Activated CD8-positive, alpha-beta memory T cell treated with anti-CD3 and anti-CD28 coated beads, Interleukin-2, amount 50 U/mL, for 1 hour (primary cell): ENCODE measurements at regions not wholly inside any gene's neighbourhood (a gene's known extent, or its start where the extent isn't known, plus 50 kb on each side); places are given as distances from the start of the nearest gene placed in this dataset.

Experiments used
- DNase-seq: peaks from one replicate; pipeline ENCODE4 v3.0.0-alpha.2; 2020; ENCODE audit errors: extremely low read depth

- no peak for DNase-seq
These were observed 50.2 kb upstream of the CCND2 start for GRCh38 chr12:4223273-4223845.

GRCh38 chr12:4221258-4221620, 52.3 kb upstream of the CCND2 start:
- no peak for DNase-seq

- no peak for DNase-seq
These were observed 52.9 kb upstream of the CCND2 start for GRCh38 chr12:4220536-4221257.

GRCh38 chr12:4217091-4217490, 56.5 kb upstream of the CCND2 start:
- DNase-seq = no peak

- no peak for DNase-seq
These were observed 57.2 kb upstream of the CCND2 start for GRCh38 chr12:4216187-4216927.

- DNase-seq = no peak
These were observed 58.1 kb upstream of the CCND2 start for GRCh38 chr12:4215229-4216186.

GRCh38 chr12:4214877-4215228, 58.7 kb upstream of the CCND2 start:
- no peak for DNase-seq

- DNase-seq = no peak
These were observed 60.1 kb upstream of the CCND2 start for GRCh38 chr12:4213471-4213870.

GRCh38 chr12:4212845-4213244, 60.7 kb upstream of the CCND2 start:
- no peak for DNase-seq

- no peak for DNase-seq
These were observed 62.2 kb upstream of the CCND2 start for GRCh38 chr12:4211372-4211771.

GRCh38 chr12:4210183-4210582, 63.4 kb upstream of the CCND2 start:
- no peak for DNase-seq

GRCh38 chr12:4206470-4206869, 67.1 kb upstream of the CCND2 start:
- no peak for DNase-seq

- no peak for DNase-seq
These were observed 69.7 kb upstream of the CCND2 start for GRCh38 chr12:4203772-4204376.

GRCh38 chr12:4202918-4203317, 70.6 kb upstream of the CCND2 start:
- DNase-seq = no peak

GRCh38 chr12:4202487-4202886, 71.1 kb upstream of the CCND2 start:
- DNase-seq = no peak

- DNase-seq = no peak
These were observed 72.0 kb upstream of the CCND2 start for GRCh38 chr12:4201333-4202100.

GRCh38 chr12:4197922-4198763, 75.4 kb upstream of the CCND2 start:
- no peak for DNase-seq

- DNase-seq = no peak
These were observed 76.6 kb upstream of the CCND2 start for GRCh38 chr12:4196805-4197420.

- no peak for DNase-seq
These were observed 78.9 kb upstream of the CCND2 start for GRCh38 chr12:4194668-4195067.

GRCh38 chr12:4193821-4194220, 79.7 kb upstream of the CCND2 start:
- no peak for DNase-seq
